ENCODE measurements at regions not wholly inside any gene's neighbourhood (a gene's known extent, or its start where the extent isn't known, plus 50 kb on each side); places are given as distances from the start of the nearest gene placed in this dataset.

GRCh38 chr14:51474854-51475253 is 176.9 kb upstream of the FRMD6 start:
- Mint-ChIP-seq H3K36me3 (ENCODE audit: low read depth) (no peaks in the 10 kb centered on the region), H3K4me1 (peaks cover 9% of the 10 kb centered on the region), H3K4me3 (no peak overlapping the region), H3K27me3 (ENCODE audit: low read depth) (no peaks in the 10 kb centered on the region), H3K9me3 (no peaks in the 10 kb centered on the region), H3K27ac (ENCODE audit: unreplicated experiment) (no peak overlapping the region)
- DNase-seq (ENCODE audit: low read depth, low spot score) = no peak
- TF ChIP-seq, protein P1, sequence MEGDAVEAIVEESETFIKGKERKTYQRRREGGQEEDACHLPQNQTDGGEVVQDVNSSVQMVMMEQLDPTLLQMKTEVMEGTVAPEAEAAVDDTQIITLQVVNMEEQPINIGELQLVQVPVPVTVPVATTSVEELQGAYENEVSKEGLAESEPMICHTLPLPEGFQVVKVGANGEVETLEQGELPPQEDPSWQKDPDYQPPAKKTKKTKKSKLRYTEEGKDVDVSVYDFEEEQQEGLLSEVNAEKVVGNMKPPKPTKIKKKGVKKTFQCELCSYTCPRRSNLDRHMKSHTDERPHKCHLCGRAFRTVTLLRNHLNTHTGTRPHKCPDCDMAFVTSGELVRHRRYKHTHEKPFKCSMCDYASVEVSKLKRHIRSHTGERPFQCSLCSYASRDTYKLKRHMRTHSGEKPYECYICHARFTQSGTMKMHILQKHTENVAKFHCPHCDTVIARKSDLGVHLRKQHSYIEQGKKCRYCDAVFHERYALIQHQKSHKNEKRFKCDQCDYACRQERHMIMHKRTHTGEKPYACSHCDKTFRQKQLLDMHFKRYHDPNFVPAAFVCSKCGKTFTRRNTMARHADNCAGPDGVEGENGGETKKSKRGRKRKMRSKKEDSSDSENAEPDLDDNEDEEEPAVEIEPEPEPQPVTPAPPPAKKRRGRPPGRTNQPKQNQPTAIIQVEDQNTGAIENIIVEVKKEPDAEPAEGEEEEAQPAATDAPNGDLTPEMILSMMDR (conservative IDR thresholded peaks at IDR 0.05) = no peak

- no peaks in the 10 kb centered on the region for H3K27me3 Mint-ChIP-seq (ENCODE audit: low read depth)
- H3K36me3 Mint-ChIP-seq (ENCODE audit: low read depth) = no peaks in the 10 kb centered on the region
- TF ChIP-seq, protein P1 (conservative IDR thresholded peaks at IDR 0.05) = no peak
- H3K9me3 Mint-ChIP-seq = peaks cover 2% of the 10 kb centered on the region
- H3K27ac Mint-ChIP-seq (ENCODE audit: unreplicated experiment) = no peak overlapping the region
- peaks cover 9% of the 10 kb centered on the region for H3K4me1 Mint-ChIP-seq
- no peak overlapping the region for H3K4me3 Mint-ChIP-seq
- DNase-seq (ENCODE audit: low read depth, low spot score) = no peak
Observed at GRCh38 chr14:51478175-51478621, 173.5 kb upstream of the FRMD6 start.

GRCh38 chr14:51479584-51480325 is 172.0 kb upstream of the FRMD6 start:
- TF ChIP-seq, protein P1 (conservative IDR thresholded peaks at IDR 0.05) = no peak

GRCh38 chr14:51481643-51482042 is 170.1 kb upstream of the FRMD6 start:
- DNase-seq (ENCODE audit: low read depth, low spot score) = no peak
- Mint-ChIP-seq H3K27me3 (ENCODE audit: low read depth) (no peaks in the 10 kb centered on the region), H3K27ac (ENCODE audit: unreplicated experiment) (no peak overlapping the region), H3K4me3 (no peak overlapping the region), H3K4me1 (no peaks in the 10 kb centered on the region), H3K9me3 (peaks cover 8% of the 10 kb centered on the region), H3K36me3 (ENCODE audit: low read depth) (no peaks in the 10 kb centered on the region)
- TF ChIP-seq, protein P1 (conservative IDR thresholded peaks at IDR 0.05) = no peak

More at GRCh38 chr14:51479584-51480325, 172.0 kb upstream of the FRMD6 start:
- Mint-ChIP-seq H3K36me3 (ENCODE audit: low read depth) (no peaks in the 10 kb centered on the region), H3K9me3 (peaks cover 6% of the 10 kb centered on the region), H3K27ac (ENCODE audit: unreplicated experiment) (no peak overlapping the region), H3K27me3 (ENCODE audit: low read depth) (no peaks in the 10 kb centered on the region), H3K4me3 (no peak overlapping the region), H3K4me1 (no peaks in the 10 kb centered on the region)
- DNase-seq (ENCODE audit: low read depth, low spot score) = no peak

- no peak overlapping the region for H3K4me3 Mint-ChIP-seq
- TF ChIP-seq, protein P1 (conservative IDR thresholded peaks at IDR 0.05) = no peak
- no peaks in the 10 kb centered on the region for H3K4me1 Mint-ChIP-seq
- no peak for DNase-seq (ENCODE audit: low read depth, low spot score)
- H3K9me3 Mint-ChIP-seq = peaks cover 8% of the 10 kb centered on the region
- H3K27me3 Mint-ChIP-seq (ENCODE audit: low read depth) = no peaks in the 10 kb centered on the region
- no peak overlapping the region for H3K27ac Mint-ChIP-seq (ENCODE audit: unreplicated experiment)
- H3K36me3 Mint-ChIP-seq (ENCODE audit: low read depth) = no peaks in the 10 kb centered on the region
Observed at GRCh38 chr14:51482102-51482501, 169.6 kb upstream of the FRMD6 start.

Measured in neural crest cell (in vitro differentiated cells).